Mesenchymal stem cell (in vitro differentiated cells and primary cell): ENCODE measurements at regions not wholly inside any gene's neighbourhood (a gene's known extent, or its start where the extent isn't known, plus 50 kb on each side); places are given as distances from the start of the nearest gene placed in this dataset.
"Not testable (repeated sequence)": the region's sequence is repeated elsewhere in the genome, so short reads cannot be mapped to it uniquely, and the experiment has no call there.

ENCODE experiments used
- DNase-seq: peaks from one replicate; pipeline ENCODE4 v3.0.0-alpha.2; 2013
- H2AFZ ChIP-seq: one replicate; pipeline ENCODE4 v1.6.1; 2013; ENCODE audit warnings: low read depth, mild to moderate bottlenecking, control low read depth, inconsistent platforms, low read length, moderate library complexity
- H2AK5ac ChIP-seq: 2 replicates; pipeline ENCODE4 v1.6.1; 2013; ENCODE audit warnings: low read length, moderate library complexity, mild to moderate bottlenecking, inconsistent platforms; ENCODE audit not compliant: severe bottlenecking
- H2BK120ac ChIP-seq: one replicate; pipeline ENCODE4 v1.6.1; 2013; ENCODE audit warnings: low read depth, mild to moderate bottlenecking, inconsistent platforms, low read length, moderate library complexity
- H2BK12ac ChIP-seq, 2 experiments: one replicate each; pipeline ENCODE4 v1.6.1; 2013; ENCODE audit warnings: inconsistent platforms in 2 of 2, low read length in 2 of 2, mild to moderate bottlenecking in 2 of 2, moderate library complexity in 2 of 2, control low read depth in 1 of 2
- H2BK15ac ChIP-seq: one replicate; pipeline ENCODE4 v1.6.1; 2013; ENCODE audit warnings: mild to moderate bottlenecking, low read depth, inconsistent platforms; ENCODE audit not compliant: poor library complexity, severe bottlenecking
- H2BK5ac ChIP-seq: 2 replicates; pipeline ENCODE4 v1.6.1; 2013; ENCODE audit warnings: low read depth, mild to moderate bottlenecking, low read length, control low read depth, inconsistent platforms; ENCODE audit not compliant: poor library complexity, severe bottlenecking
- H3K14ac ChIP-seq, 2 experiments: one replicate each; pipeline ENCODE4 v1.6.1; 2013; ENCODE audit warnings: inconsistent platforms in 2 of 2, low read length in 2 of 2, control low read depth in 1 of 2, mild to moderate bottlenecking in 1 of 2, moderate library complexity in 1 of 2
- H3K18ac ChIP-seq, 2 experiments: one replicate each; pipeline ENCODE4 v1.6.1; 2013; ENCODE audit warnings: inconsistent platforms in 2 of 2, low read length in 2 of 2, control low read depth in 1 of 2, low read depth in 1 of 2, mild to moderate bottlenecking in 1 of 2
- H3K23ac ChIP-seq, 2 experiments: one replicate each; pipeline ENCODE4 v1.6.1; 2013; ENCODE audit warnings: inconsistent platforms in 2 of 2, low read length in 2 of 2, mild to moderate bottlenecking in 2 of 2, moderate library complexity in 2 of 2, control low read depth in 1 of 2
- H3K27ac ChIP-seq: 2 replicates; pipeline ENCODE4 v1.5.1; 2013; ENCODE audit warnings: mild to moderate bottlenecking, moderate library complexity, low read length, control low read depth, inconsistent platforms; ENCODE audit not compliant: poor library complexity, severe bottlenecking
- H3K27me3 ChIP-seq, 2 experiments: 2 replicates each; pipeline versions ENCODE4 v1.6.1 to v1.7.0; 2013; ENCODE audit warnings: low read length in 2 of 2, mild to moderate bottlenecking in 2 of 2, moderate library complexity in 2 of 2, control low read depth in 1 of 2, inconsistent platforms in 1 of 2; ENCODE audit not compliant: control insufficient read depth in 1 of 2, insufficient read depth in 1 of 2
- H3K36me3 ChIP-seq, 2 experiments: 2 replicates each; pipeline versions ENCODE4 v1.6.1 to v1.7.0; 2013; ENCODE audit warnings: low read length in 2 of 2, control low read depth in 1 of 2, inconsistent platforms in 1 of 2, low read depth in 1 of 2, mild to moderate bottlenecking in 1 of 2; ENCODE audit not compliant: insufficient read depth in 2 of 2, control insufficient read depth in 1 of 2
- H3K4ac ChIP-seq, 2 experiments: one replicate each; pipeline ENCODE4 v1.6.1; 2013; ENCODE audit warnings: inconsistent platforms in 2 of 2, low read length in 2 of 2, mild to moderate bottlenecking in 2 of 2, moderate library complexity in 2 of 2, control low read depth in 1 of 2, low read depth in 1 of 2
- H3K4me1 ChIP-seq: 2 replicates; pipeline ENCODE4 v1.6.1; 2013; ENCODE audit warnings: low read depth, low read length, control low read depth; ENCODE audit not compliant: control insufficient read depth, insufficient read depth
- H3K4me2 ChIP-seq: 2 replicates; pipeline ENCODE4 v1.6.1; 2013; ENCODE audit warnings: low read length, mild to moderate bottlenecking, inconsistent platforms; ENCODE audit not compliant: poor library complexity, severe bottlenecking
- H3K4me3 ChIP-seq, 2 experiments: 2 replicates each; pipeline versions ENCODE4 v1.5.1 to v1.7.0; 2013; ENCODE audit warnings: low read length in 2 of 2, mild to moderate bottlenecking in 2 of 2, control low read depth in 1 of 2, low read depth in 1 of 2; ENCODE audit not compliant: insufficient read depth in 1 of 2
- H3K79me1 ChIP-seq: replicated peaks from 2 replicates; pipeline ENCODE4 v1.6.1; 2013; ENCODE audit warnings: mild to moderate bottlenecking, control low read depth, low read length, inconsistent platforms; ENCODE audit not compliant: poor library complexity, severe bottlenecking
- H3K9ac ChIP-seq: 2 replicates; pipeline ENCODE4 v1.7.0; 2013; ENCODE audit warnings: mild to moderate bottlenecking, low read length, moderate library complexity
- H3K9me3 ChIP-seq: 2 replicates; pipeline ENCODE4 v1.7.0; 2013; ENCODE audit warnings: mild to moderate bottlenecking, low read length; ENCODE audit not compliant: control insufficient read depth
- H4K8ac ChIP-seq: one replicate; pipeline ENCODE4 v1.6.1; 2013; ENCODE audit warnings: inconsistent platforms, mild to moderate bottlenecking, low read length, moderate library complexity
- H4K91ac ChIP-seq: one replicate; pipeline ENCODE4 v1.6.1; 2013; ENCODE audit warnings: mild to moderate bottlenecking, low read length, inconsistent platforms
- WGBS: methylation state at CpG from one replicate; pipeline ENCODE4 v1.1.7; 2013; ENCODE audit warnings: mixed read lengths; 5-methylcytosine and 5-hydroxymethylcytosine counted together

DNA sequence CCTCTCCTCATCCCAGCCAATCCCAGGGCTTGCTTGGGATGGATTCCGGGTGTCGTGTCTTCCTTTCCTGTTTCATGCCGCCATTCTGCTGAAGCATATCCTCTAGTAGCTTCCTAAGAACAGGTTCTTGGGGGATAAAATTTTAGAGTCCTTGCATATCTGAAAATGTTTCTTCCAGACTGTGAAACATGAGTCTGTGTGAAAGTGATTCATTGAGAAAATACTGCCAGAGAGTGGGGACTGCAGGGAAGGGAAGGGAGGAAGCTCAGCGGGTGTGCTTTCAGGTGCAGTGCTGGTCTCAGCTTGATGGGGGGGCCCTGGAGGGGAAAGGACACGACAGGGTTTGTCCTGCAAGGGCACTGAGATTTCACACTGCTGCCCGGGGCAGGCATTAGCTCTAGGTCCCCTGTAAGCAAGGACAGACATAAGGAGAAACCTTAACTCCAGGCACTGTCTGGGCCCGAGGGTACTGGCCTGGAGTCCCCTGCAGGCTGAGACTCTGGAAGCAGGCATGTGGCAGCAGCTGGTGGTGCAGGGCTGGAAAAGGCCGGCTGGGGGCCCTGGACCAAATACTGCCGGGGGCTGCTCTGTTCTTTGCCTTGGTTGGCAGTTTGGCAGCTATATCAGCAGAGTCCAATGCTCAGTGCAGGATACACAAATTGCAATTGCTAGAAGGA, 97.6 kb upstream of the HS6ST1 start:
- 78% methylated on average over 9 of the region's 9 CpGs for WGBS
- no peak overlapping the region for H4K8ac ChIP-seq
- no peak overlapping the region for H3K4me3 ChIP-seq
- no peak overlapping the region for H3K9ac ChIP-seq
- no peak overlapping the region for H2BK120ac ChIP-seq
- no peak overlapping the region for H2AK5ac ChIP-seq
- no peaks in the 10 kb centered on the region for H3K36me3 ChIP-seq
- H3K27me3 ChIP-seq, result peaks cover 0 to under 1% of the 10 kb centered on the region in 2 experiments
- peak overlapping the region in 1 of 2 experiments; percentile 50 for H3K23ac ChIP-seq
- no peak overlapping the region for H3K4me2 ChIP-seq
- H3K27ac ChIP-seq, result no peak overlapping the region
- H2BK15ac ChIP-seq, result no peak overlapping the region
- DNase-seq, result no peak
- no peaks in the 10 kb centered on the region for H3K4me1 ChIP-seq
- H3K4ac ChIP-seq, result no peak overlapping the region
- H3K18ac ChIP-seq, result no peak overlapping the region
- H2BK12ac ChIP-seq, result no peak overlapping the region
- H3K14ac ChIP-seq, result no peak overlapping the region
- no peaks in the 10 kb centered on the region for H3K79me1 ChIP-seq
- no peak overlapping the region for H4K91ac ChIP-seq
- no peak overlapping the region for H2BK5ac ChIP-seq
- no peak overlapping the region for H2AFZ ChIP-seq
- H3K9me3 ChIP-seq, result peaks cover 7% of the 10 kb centered on the region

DNA sequence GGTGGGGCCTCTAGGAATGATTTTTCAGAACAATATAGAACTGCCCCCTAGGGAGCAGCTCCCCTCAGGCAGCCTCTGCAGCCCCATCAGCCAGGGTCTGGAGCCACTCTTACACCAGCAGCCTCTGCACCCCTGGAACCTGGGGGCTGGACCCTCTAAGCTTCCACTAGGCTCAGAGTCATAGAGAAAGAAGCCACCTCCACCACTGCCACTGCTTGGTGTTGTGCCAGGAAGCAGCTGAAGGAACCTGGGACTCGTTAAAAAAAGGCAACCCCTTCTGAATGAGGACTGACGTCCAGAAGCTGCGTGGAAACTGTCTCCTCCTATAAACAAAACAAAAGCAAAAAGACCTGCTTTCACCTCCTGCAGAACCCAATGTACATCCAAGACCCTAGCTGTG, 98.1 kb upstream of the HS6ST1 start:
- Histone ChIP-seq H4K8ac (no peak overlapping the region), H3K23ac (no peak overlapping the region), H3K9me3 (peaks cover 7% of the 10 kb centered on the region), H2AFZ (no peak overlapping the region), H3K9ac (no peak overlapping the region), H4K91ac (no peak overlapping the region), H3K14ac (no peak overlapping the region), H3K18ac (no peak overlapping the region), H2BK5ac (no peak overlapping the region), H3K27ac (no peak overlapping the region), H3K27me3 (peaks cover 0 to 6% of the 10 kb centered on the region in 2 experiments), H3K4ac (no peak overlapping the region), H3K4me1 (no peaks in the 10 kb centered on the region), H3K36me3 (no peaks in the 10 kb centered on the region), H2BK15ac (no peak overlapping the region), H2AK5ac (no peak overlapping the region), H3K4me3 (no peak overlapping the region), H2BK12ac (no peak overlapping the region), H3K4me2 (no peak overlapping the region), H3K79me1 (no peaks in the 10 kb centered on the region), H2BK120ac (no peak overlapping the region)
- WGBS, result 66% methylated on average over 3 of the region's 3 CpGs
- no peak for DNase-seq

GRCh38 chr2:128417264-128417663, 98.6 kb upstream of the HS6ST1 start:
- 100% methylated on average over 6 of the region's 11 CpGs for WGBS

DNA sequence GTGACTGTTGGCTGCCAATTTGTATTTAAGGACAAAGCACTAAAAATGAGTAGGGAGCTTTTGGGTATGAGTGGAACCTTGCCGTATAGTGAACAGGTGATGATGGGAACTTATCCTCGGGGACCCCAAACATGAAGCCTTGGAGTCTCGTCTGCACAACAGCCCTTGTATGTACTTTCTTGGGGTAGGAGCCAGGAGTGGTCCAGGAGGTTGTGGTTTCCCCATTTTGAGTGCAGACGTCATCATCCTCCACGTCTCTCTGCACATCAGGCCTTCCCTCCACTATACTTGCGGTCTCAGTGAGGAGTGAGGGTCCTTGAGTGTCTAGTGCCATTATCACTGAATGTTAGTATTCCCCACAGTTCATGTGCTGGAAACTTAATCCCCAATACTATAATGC, 101.5 kb upstream of the HS6ST1 start:
- Histone ChIP-seq H4K8ac (no peak overlapping the region), H3K79me1 (no peaks in the 10 kb centered on the region), H3K14ac (no peak overlapping the region), H2BK12ac (no peak overlapping the region), H3K9ac (no peak overlapping the region), H2BK5ac (no peak overlapping the region), H4K91ac (no peak overlapping the region), H3K4me2 (no peak overlapping the region), H3K18ac (no peak overlapping the region), H3K9me3 (peaks cover 7% of the 10 kb centered on the region), H3K27ac (no peak overlapping the region), H2BK15ac (no peak overlapping the region), H3K23ac (no peak overlapping the region), H3K4me3 (no peak overlapping the region), H2AK5ac (no peak overlapping the region), H3K36me3 (no peaks in the 10 kb centered on the region), H3K4ac (no peak overlapping the region), H2BK120ac (no peak overlapping the region), H3K4me1 (peaks cover 2% of the 10 kb centered on the region), H2AFZ (no peak overlapping the region), H3K27me3 (peaks cover 0 to 9% of the 10 kb centered on the region in 2 experiments)
- WGBS, result 100% methylated on average over 2 of the region's 6 CpGs
- no peak for DNase-seq

More at GRCh38 chr2:128417264-128417663, 98.6 kb upstream of the HS6ST1 start:
- not testable (repeated sequence) for H2AK5ac ChIP-seq, H2AFZ ChIP-seq, H3K27ac ChIP-seq, DNase-seq, H2BK120ac ChIP-seq, H3K14ac ChIP-seq, H3K9ac ChIP-seq, H2BK12ac ChIP-seq, H3K4me1 ChIP-seq, H3K36me3 ChIP-seq, H4K8ac ChIP-seq, H3K4me2 ChIP-seq, H3K4me3 ChIP-seq, H2BK15ac ChIP-seq, H2BK5ac ChIP-seq, H4K91ac ChIP-seq, H3K18ac ChIP-seq, H3K23ac ChIP-seq, H3K4ac ChIP-seq, H3K9me3 ChIP-seq, H3K27me3 ChIP-seq, H3K79me1 ChIP-seq
